Right forelimb (tissue), 1 donor: ENCODE measurements at regions not wholly inside any gene's neighbourhood (a gene's known extent, or its start where the extent isn't known, plus 50 kb on each side); places are given as distances from the start of the nearest gene placed in this dataset.

ENCODE experiments used
- DNase-seq: peaks from one replicate; pipeline ENCODE4 v3.0.0-alpha.2; 2018

- DNase-seq: no peak
Measured at GRCh38 chr1:212225871-212226302, 59.3 kb upstream of the PPP2R5A start.

- no peak for DNase-seq
Measured at GRCh38 chr1:212226467-212226866, 58.7 kb upstream of the PPP2R5A start.

- DNase-seq: no peak
Measured at GRCh38 chr1:212228076-212228475, 57.1 kb upstream of the PPP2R5A start.

GRCh38 chr1:212228591-212229119 lies 56.6 kb upstream of the PPP2R5A start:
- DNase-seq: no peak

GRCh38 chr1:212229654-212230053 lies 55.6 kb upstream of the PPP2R5A start:
- no peak for DNase-seq

- no peak for DNase-seq
Measured at GRCh38 chr1:212230329-212230728, 54.9 kb upstream of the PPP2R5A start.

- no peak for DNase-seq
Measured at GRCh38 chr1:212231372-212231771, 53.8 kb upstream of the PPP2R5A start.

- DNase-seq: no peak
Measured at GRCh38 chr1:212232090-212232489, 53.1 kb upstream of the PPP2R5A start.

GRCh38 chr1:212233321-212233720 lies 51.9 kb upstream of the PPP2R5A start:
- no peak for DNase-seq

- no peak for DNase-seq
Measured at GRCh38 chr1:212234431-212235395, 50.5 kb upstream of the PPP2R5A start.
